Cardiac muscle cell (in vitro differentiated cells and primary cell): ENCODE measurements at regions not wholly inside any gene's neighbourhood (a gene's known extent, or its start where the extent isn't known, plus 50 kb on each side); places are given as distances from the start of the nearest gene placed in this dataset.

Source experiments
- DNase-seq, 2 donors: peaks; one replicate each; pipeline versions ENCODE4 v3.0.0 to v3.0.0-alpha.2; 2010 to 2017; ENCODE audit warnings: low read depth in 1 of 2, low spot score in 1 of 2
- H3K27ac ChIP-seq: fragments of 200-600 bp; sonication (generic); 2 replicates; pipeline ENCODE4 v1.5.1; 2016
- H3K27me3 ChIP-seq: fragments of 200-600 bp; sonication (generic); 2 replicates; pipeline ENCODE4 v1.6.0; 2016; ENCODE audit warnings: control low read depth
- H3K36me3 ChIP-seq: fragments of 200-600 bp; sonication (generic); 2 replicates; pipeline ENCODE4 v1.5.1; 2016; ENCODE audit warnings: control low read depth
- H3K4me1 ChIP-seq: fragments of 200-600 bp; sonication (generic); 2 replicates; pipeline ENCODE4 v1.8.1; 2017; ENCODE audit warnings: low read depth, mild to moderate bottlenecking, mixed run types
- H3K4me3 ChIP-seq: fragments of 200-600 bp; sonication (generic); 2 replicates; pipeline ENCODE4 v1.5.1; 2016; ENCODE audit warnings: mild to moderate bottlenecking
- H3K9me3 ChIP-seq: fragments of 200-600 bp; sonication (generic); 2 replicates; pipeline ENCODE4 v1.5.1; 2017; ENCODE audit warnings: low read depth, mild to moderate bottlenecking, control low read depth
- TF ChIP-seq, protein P1 (sequence below): IDR thresholded peaks from 2 replicates; pipeline ENCODE4 v1.5.1; 2012; ENCODE audit warnings: low read depth, mild to moderate bottlenecking, low read length

GRCh38 chr12:94789510-94790225 lies 139.3 kb upstream of the TMCC3 start:
- H3K9me3 ChIP-seq: no peaks in the 10 kb centered on the region
- no peaks in the 10 kb centered on the region for H3K4me1 ChIP-seq
- H3K27me3 ChIP-seq: no peaks in the 10 kb centered on the region
- DNase-seq: no peak
- TF ChIP-seq, protein P1, sequence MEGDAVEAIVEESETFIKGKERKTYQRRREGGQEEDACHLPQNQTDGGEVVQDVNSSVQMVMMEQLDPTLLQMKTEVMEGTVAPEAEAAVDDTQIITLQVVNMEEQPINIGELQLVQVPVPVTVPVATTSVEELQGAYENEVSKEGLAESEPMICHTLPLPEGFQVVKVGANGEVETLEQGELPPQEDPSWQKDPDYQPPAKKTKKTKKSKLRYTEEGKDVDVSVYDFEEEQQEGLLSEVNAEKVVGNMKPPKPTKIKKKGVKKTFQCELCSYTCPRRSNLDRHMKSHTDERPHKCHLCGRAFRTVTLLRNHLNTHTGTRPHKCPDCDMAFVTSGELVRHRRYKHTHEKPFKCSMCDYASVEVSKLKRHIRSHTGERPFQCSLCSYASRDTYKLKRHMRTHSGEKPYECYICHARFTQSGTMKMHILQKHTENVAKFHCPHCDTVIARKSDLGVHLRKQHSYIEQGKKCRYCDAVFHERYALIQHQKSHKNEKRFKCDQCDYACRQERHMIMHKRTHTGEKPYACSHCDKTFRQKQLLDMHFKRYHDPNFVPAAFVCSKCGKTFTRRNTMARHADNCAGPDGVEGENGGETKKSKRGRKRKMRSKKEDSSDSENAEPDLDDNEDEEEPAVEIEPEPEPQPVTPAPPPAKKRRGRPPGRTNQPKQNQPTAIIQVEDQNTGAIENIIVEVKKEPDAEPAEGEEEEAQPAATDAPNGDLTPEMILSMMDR: no peak
- H3K4me3 ChIP-seq: no peak overlapping the region
- H3K36me3 ChIP-seq: no peaks in the 10 kb centered on the region
- H3K27ac ChIP-seq: no peak overlapping the region

- Histone ChIP-seq H3K4me3 (no peak overlapping the region), H3K4me1 (no peaks in the 10 kb centered on the region), H3K27me3 (no peaks in the 10 kb centered on the region), H3K27ac (no peak overlapping the region), H3K9me3 (no peaks in the 10 kb centered on the region), H3K36me3 (no peaks in the 10 kb centered on the region)
- TF ChIP-seq, protein P1: no peak
- DNase-seq: no peak
Observed at GRCh38 chr12:94788298-94788697, 137.9 kb upstream of the TMCC3 start.

DNA sequence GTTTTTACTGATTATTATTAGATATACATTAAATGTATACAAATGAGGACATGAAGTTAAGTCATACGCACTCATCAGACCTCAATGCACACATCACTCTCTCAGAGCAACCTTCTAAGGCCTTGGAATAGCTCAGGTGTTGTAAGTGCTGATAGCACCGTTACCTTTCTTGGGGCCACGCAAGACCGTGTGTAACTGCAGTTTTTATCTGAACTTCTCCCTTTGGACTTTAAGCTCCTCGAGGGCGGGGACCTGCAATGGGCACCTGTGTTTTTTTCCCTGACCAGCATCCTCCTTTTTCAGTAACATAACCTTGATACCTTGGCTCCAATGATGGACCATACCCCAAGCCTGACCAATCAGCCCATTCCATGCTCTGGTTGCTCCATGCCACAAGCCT lies 136.5 kb upstream of the TMCC3 start:
- no peak overlapping the region for H3K4me3 ChIP-seq
- TF ChIP-seq, protein P1: no peak
- H3K27me3 ChIP-seq: no peaks in the 10 kb centered on the region
- no peaks in the 10 kb centered on the region for H3K4me1 ChIP-seq
- DNase-seq: no peak
- no peaks in the 10 kb centered on the region for H3K36me3 ChIP-seq
- no peak overlapping the region for H3K27ac ChIP-seq
- H3K9me3 ChIP-seq: no peaks in the 10 kb centered on the region

DNA sequence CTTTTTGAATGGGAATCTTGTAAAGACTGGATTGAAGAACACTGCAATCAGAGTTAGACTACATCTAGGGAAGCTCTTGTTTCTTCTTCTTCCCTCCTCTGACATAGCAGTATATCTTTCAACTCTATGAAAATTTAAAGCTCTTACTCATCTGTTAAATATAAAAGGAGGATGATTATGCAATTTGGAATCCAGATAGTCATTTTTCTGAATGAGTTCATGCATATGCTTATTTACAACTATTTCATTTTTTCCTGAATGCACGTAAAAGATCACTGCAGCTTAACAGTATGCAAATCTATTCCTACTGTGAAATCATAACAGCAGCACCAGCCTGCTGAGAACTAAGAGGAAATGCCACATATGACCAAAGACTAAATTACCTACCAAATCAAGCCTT lies 133.5 kb upstream of the TMCC3 start:
- Histone ChIP-seq H3K4me3 (no peak overlapping the region), H3K4me1 (no peaks in the 10 kb centered on the region), H3K36me3 (no peaks in the 10 kb centered on the region), H3K9me3 (no peaks in the 10 kb centered on the region), H3K27ac (no peak overlapping the region), H3K27me3 (no peaks in the 10 kb centered on the region)
- DNase-seq: no peak
- TF ChIP-seq, protein P1: no peak

GRCh38 chr12:94783343-94783742 lies 133.0 kb upstream of the TMCC3 start:
- TF ChIP-seq, protein P1: no peak
- no peak overlapping the region for H3K4me3 ChIP-seq
- no peak overlapping the region for H3K27ac ChIP-seq
- no peaks in the 10 kb centered on the region for H3K9me3 ChIP-seq
- DNase-seq: no peak
- H3K27me3 ChIP-seq: no peaks in the 10 kb centered on the region
- no peaks in the 10 kb centered on the region for H3K36me3 ChIP-seq
- H3K4me1 ChIP-seq: no peaks in the 10 kb centered on the region
